ENCODE measurements at regions not wholly inside any gene's neighbourhood (a gene's known extent, or its start where the extent isn't known, plus 50 kb on each side); places are given as distances from the start of the nearest gene placed in this dataset.

- DNase-seq = no peak
These were observed 245.3 kb downstream of the HACE1 start for GRCh38 chr6:104614394-104614793.

- no peak for DNase-seq
These were observed 246.2 kb downstream of the HACE1 start for GRCh38 chr6:104613416-104614001.

GRCh38 chr6:104612541-104612940, 247.2 kb downstream of the HACE1 start:
- no peak for DNase-seq

DNA sequence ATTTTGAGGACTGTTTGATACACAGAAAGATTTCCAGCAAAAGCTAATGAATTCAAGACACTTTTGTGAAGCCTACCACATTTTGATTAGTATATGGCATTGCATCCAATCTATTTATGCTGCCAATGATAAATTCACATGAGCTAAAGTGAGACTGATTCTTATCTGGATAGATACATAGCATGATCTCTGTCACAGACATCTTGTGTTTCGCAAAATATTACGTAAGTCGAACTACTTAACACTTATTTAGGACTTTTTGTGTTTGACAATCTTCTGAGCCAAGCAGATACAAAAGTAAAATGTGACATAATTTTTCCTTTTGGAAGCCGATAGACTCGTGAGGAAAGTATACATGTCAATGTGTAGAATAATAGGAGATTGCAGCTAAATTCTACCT, 251.6 kb downstream of the HACE1 start:
- no peak for DNase-seq

- DNase-seq = no peak
These were observed 252.2 kb downstream of the HACE1 start for GRCh38 chr6:104607501-104607900.

DNA sequence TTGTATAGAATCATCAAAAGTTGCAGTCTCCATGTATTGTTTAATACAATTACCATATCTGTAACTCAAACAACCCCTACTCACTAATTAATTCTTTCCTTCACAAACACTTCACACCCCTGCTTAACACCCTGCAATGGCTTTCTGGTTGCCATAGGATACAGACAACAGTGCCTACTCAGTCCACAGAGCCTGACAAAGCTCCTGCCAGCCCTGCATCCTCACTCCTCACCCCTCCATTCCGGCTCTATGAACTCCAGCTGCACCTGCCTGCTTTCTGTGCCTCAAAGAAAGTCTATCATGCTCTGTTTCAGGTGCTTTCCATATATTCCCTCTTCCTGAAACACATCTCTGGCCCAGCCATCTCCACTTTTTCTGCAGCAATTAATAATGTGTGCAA, 253.4 kb downstream of the HACE1 start:
- DNase-seq = no peak

GRCh38 chr6:104604685-104605084, 255.0 kb downstream of the HACE1 start:
- no peak for DNase-seq

DNA sequence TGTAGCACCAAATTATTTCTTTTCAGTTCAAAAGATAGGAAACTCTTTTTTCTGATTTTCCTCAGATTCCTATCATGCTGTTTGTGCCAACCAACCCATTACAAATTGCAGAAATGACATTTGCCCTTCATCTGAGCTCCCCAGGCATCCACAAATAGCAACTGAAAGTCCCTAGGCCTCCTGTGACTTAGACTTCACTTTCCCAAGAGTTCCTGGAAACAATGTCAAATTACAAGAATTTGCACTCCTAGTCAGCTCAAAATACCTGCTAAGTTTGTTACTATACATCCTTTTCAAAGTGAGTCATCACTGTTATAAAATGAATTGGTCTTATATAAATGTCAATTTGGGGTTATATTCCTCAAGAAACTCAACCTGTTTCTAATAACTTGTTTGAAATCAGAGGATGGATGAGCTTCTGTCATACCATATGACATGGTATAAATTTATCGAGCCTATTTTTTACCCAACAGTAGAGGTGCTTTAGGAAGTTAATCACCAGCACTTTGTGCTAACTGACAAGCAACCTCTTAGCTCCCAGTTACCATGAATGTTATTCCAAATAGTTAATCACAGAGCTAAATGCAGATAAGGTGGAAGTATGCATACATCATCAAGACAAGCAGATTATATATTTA, 256.5 kb downstream of the HACE1 start:
- no peak for DNase-seq

DNA sequence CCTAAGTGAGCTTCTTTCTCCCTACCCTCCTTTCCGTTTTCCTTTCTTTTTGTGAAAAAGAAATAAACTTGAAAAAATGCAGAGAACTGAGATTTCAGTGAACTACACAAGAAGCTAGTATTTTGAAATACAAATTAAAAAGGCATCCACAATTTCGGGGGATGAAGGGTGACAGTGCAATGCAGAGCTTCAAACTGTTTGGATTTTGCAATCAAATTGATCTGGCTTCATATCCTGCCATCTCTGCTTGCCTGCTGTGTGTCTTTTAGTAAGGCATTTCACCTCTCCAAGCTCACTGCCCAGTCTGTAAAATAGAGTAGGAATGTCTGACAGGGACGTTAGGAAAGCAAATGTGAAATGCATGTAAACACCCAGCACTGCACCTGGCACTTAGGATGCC, 258.0 kb downstream of the HACE1 start:
- no peak for DNase-seq

GRCh38 chr6:104601131-104601651, 258.5 kb downstream of the HACE1 start:
- no peak for DNase-seq

DNA sequence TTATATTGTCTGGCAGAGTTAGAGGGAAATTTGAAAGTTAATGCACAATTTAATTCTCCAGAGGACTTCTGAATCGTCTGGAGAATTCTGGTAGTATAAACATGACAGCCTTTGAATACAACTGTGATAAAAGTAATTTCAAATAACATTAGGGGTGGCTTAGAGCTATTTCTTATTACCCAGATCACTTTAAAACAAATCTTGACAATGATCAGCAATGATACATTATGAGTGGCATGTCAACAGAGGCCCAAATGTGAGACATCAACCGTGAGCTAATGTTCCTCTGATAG, 259.1 kb downstream of the HACE1 start:
- DNase-seq = no peak

- DNase-seq = no peak
These were observed 259.7 kb downstream of the HACE1 start for GRCh38 chr6:104599821-104600638.

DNA sequence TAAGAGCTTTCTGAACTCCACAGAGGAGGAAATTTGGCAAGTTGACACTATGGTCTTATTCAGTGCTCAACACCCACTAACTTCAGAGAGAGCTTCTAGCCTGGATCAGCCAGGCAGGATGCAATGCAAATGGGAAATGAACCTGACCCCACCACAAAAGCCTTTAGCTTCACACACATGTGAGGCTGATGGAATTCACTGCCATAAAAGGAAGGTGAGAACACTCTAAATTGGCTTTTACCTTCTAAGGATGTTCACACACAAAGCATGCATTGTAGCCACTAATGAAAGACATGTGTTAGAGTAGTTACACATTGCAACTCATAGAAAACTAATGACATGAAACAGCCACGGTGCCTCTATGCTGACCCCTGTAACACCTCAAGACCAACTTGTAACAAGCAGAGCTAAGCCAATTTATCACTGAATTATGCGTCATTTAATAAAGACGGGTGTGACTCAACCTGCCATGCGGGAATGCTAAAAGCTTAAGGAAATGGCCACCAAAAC, 262.1 kb downstream of the HACE1 start:
- DNase-seq = no peak

GRCh38 chr6:104596091-104596490, 263.6 kb downstream of the HACE1 start:
- DNase-seq = no peak

- no peak for DNase-seq
These were observed 264.4 kb downstream of the HACE1 start for GRCh38 chr6:104595311-104595820.

- DNase-seq = no peak
These were observed 268.0 kb downstream of the HACE1 start for GRCh38 chr6:104591573-104592334.

- DNase-seq = no peak
These were observed 269.8 kb downstream of the HACE1 start for GRCh38 chr6:104589940-104590339.

- DNase-seq = no peak
These were observed 274.1 kb downstream of the HACE1 start for GRCh38 chr6:104585646-104586045.

- DNase-seq = no peak
These were observed 279.3 kb downstream of the HACE1 start for GRCh38 chr6:104580452-104580851.

DNA sequence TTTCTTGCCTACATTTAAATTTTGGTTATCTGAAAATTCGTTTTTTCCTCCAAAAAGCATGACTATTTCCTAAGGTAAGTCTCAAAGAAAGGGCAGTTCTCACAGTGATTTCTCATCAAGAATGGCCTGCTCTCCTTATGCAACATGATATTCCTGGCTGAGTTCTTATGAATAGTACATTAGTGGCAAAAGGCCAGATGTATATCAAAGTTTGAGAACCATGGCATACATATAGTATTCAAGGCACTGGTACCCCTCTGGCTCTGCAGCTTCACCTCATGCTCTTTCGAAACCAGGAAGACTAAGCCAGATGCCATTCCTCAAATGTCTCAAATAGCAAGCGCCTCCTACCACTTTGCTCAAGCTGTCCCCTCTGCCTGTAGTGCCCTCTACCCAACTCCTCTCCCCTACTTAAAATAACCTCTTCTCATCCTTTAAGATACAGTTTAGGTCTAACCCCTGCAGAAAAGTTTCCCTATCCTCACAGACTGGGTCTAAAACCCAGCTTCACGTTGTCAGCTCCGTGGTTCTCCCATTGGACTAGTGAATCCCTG, 280.3 kb downstream of the HACE1 start:
- DNase-seq = no peak

DNA sequence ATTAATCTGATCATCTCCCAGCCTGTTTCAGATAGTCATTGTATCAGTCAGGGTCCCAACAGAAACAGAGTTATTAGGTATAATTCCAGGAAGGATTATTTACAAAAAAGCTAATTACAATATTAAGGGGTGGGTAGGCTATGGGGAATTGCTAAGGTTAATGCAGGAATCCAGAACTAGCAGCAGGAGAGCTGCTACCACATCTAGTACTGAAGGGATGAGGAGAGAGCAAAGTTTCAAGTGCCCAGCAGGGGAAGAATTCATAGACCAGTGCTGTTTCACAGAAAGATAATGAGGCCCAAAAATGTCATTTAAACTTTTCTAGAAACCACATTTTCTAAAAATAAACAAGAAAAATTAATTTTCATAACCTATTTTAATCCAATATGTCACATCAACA, 284.2 kb downstream of the HACE1 start:
- no peak for DNase-seq

GRCh38 chr6:104574135-104574750, 285.5 kb downstream of the HACE1 start:
- no peak for DNase-seq
